ENCODE measurements at regions not wholly inside any gene's neighbourhood (a gene's known extent, or its start where the extent isn't known, plus 50 kb on each side); places are given as distances from the start of the nearest gene placed in this dataset.
"Not testable (repeated sequence)": the region's sequence is repeated elsewhere in the genome, so short reads cannot be mapped to it uniquely, and the experiment has no call there.

DNA sequence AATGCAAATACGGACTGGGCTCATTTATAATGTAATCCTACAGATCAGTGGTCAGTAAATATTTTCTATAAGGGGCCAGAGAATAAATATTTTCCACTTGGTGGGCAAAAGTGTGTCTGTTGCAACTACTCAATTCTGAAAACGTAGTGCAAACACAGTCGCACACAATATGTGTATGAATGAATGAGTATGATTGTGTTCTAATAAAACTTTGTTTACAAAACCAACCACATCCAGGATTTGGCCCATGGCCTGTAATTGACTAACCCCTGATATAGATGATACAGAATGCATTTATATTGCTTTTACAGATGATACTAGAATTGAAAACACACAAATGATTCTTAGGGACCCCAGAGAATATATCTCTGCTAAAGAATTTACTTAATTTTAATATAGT, 197.6 kb downstream of the ASB9 start:
- no peak for TF ChIP-seq POLR2A (IDR thresholded peaks at IDR 0.05; ENCODE audit: low read depth, low read length)
- no peak for FAIRE-seq
- no peak for DNase-seq (ENCODE audit: insufficient read length, low spot score)

DNA sequence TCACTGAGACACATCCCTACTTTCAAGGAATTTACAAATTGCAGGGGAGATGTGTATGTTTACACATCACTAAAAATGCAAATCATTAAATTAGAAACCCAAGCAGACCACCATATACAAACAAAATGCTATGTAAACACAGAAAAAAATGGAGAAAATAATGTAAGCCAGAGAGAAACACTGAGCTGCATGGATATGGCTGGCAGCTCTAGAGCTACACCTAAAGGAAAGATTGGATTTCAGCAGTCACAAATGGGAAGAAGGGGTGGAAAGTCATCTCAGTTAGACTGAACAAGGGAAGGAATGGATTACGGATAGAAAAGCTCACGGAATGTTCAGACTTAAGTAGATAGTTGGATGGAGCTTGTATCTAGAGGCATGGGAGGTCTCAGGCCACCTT, 186.3 kb downstream of the MOSPD2 start:
- no peak for FAIRE-seq
- TF ChIP-seq POLR2A (IDR thresholded peaks at IDR 0.05; ENCODE audit: low read depth, low read length): no peak
- DNase-seq (ENCODE audit: insufficient read length, low spot score): no peak

DNA sequence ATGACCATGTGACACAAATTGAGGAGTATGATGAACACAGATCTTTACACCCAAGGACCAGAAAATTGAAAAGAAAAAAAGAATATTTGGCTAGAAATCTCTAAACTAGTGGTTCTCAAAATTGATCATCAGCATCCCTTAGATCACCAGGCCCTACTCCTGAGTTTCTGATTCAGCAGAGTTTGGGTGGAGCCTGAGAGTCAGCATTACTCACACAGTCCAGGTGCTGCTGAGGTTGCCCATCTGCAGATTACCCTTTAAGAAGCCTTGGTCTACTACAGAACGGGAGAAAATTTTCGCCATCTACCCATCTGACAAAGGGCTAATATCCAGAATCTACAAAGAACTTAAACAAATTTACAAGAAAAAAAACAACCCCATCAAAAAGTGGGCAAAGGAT, 182.8 kb downstream of the MOSPD2 start:
- FAIRE-seq: no peak
- TF ChIP-seq POLR2A (IDR thresholded peaks at IDR 0.05; ENCODE audit: low read depth, low read length): no peak
- DNase-seq (ENCODE audit: insufficient read length, low spot score): no peak

DNA sequence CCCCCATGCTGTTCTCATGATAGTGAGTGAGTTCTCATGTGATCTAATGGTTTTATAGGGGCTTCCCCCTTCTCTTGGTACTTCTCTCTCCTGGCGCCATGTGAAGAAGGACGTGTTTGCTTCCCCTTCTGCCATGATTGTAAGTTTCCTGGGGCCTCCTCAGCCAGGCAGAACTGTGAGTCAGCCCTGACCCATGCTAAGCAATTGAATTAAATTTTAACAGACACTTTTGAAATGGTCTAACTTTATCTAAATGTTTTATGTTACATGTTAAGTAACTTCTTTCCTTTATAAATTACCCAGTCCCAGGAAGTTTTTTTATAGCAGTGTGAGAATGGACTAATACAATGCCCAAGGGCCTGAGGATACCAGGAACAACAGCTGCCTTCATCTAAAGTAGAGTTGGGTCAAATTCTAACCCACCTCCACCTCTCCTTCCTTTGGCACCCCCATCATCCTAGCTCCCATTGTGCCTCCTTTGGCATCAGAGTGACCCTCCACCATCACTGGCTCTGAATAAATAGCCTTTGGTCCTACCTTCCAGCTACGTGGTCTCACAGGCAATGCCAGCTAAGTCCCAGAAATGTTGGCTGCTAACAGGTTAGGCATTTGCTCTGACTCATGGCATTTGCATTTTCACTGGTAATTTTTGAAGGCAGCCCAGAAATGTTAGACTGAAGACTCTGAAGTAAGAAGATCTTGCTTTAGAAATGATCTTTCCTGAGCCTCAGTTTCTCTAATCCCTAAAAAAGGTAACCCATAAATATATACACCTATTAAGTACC, 182.1 kb downstream of the MOSPD2 start:
- TF ChIP-seq POLR2A (IDR thresholded peaks at IDR 0.05; ENCODE audit: low read depth, low read length): no peak
- no peak for FAIRE-seq
- DNase-seq (ENCODE audit: insufficient read length, low spot score): peak; percentile 1

DNA sequence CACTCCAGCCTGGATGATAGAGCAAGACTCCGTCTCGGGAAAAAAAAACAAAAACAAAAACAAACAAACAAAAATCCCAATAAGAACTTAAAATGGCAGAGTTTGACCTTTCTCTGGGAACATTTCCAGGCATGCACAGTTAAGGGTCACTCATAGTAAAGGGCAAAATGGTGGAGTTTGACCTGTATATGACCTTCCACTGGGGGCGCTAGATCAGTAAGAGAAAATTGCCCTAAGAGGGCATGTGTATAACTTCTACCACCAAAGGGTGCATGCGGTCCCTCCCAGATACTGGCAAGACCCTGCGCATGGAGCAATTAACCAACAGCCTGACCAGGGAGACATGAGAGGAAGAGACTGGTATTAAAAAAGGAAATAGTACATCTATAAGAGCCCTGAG, 177.2 kb downstream of the MOSPD2 start:
- FAIRE-seq (no peak), DNase-seq (ENCODE audit: insufficient read length, low spot score) (no peak)
- no peak for TF ChIP-seq POLR2A (IDR thresholded peaks at IDR 0.05; ENCODE audit: low read depth, low read length)

DNA sequence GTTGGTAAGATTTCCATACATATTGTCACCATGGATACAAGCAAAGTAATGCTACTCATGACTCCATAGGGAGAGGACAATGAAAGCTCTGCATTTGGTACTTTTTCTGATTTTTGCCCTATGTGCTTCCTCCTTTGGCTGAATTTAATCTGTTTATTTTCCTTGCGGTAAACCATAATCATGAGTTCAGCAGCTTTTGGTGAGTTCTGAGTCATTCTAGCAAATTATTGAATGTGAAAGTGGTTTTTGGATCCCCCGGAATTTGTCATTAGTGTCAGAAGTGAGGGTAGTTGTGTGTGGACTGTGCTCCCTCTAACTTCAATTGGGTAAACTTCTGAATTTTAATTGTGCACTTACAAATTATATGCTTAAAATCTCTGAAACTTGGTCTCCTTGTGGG, 170.3 kb downstream of the MOSPD2 start:
- no peak for DNase-seq (ENCODE audit: insufficient read length, low spot score)
- TF ChIP-seq POLR2A (IDR thresholded peaks at IDR 0.05; ENCODE audit: low read depth, low read length): no peak
- no peak for FAIRE-seq

DNA sequence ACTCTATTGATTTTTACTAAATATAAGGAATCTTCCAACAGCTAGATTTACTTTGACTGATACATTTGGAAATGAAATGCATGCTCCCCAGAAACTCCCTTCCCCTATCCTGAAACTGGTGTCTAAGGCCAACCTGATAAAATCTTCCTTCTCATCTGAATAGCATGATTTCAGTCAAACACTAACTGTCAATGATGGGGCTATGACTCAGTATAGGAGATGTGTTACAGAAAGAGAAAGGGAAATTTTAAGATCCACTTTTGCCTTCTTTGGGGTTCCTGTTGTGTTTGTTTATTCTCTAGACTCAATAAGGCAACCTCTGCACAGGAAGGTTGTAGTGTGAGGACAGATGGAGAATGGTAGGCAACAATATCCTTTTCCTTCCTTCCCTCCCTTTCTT, 160.7 kb downstream of the MOSPD2 start:
- DNase-seq (ENCODE audit: insufficient read length, low spot score) (no peak), FAIRE-seq (no peak)
- no peak for TF ChIP-seq POLR2A (IDR thresholded peaks at IDR 0.05; ENCODE audit: low read depth, low read length)

DNA sequence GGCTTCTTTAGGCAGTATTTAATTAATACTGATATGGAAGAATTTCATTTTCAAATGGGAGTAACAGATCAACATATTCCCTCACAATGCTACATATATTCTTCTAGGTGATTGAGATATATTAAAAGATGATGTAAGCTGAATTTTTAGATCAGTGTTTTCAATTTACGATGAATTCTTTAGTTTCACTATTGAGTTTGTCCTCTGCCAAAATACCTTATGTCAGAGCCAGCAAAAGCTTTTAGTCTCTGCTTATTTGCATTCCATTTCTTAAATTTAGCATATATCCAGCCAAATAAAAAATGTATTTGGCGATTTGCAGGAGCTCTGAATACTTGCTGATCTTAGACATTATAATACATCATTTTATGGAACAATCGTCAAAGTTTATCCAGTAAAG, 144.3 kb downstream of the MOSPD2 start:
- TF ChIP-seq POLR2A (IDR thresholded peaks at IDR 0.05; ENCODE audit: low read depth, low read length): no peak

DNA sequence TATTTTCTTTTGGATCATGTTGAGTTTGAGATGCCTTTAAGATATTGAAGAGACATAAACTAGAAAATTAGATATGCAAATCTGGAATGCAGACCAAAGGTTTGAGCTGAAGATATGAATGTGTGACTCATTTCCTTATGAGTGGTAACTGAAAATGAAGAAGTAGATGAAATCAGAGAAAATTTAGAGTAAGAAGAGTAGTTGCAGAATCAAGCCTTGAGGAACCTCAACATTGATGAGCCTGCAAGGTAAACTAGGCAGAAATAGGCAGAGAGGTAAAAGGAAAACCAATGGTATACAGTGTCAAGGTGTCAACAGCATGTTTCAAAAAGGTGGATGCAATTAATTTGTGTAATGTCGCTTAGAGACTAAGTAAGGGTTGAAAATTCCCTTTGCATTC, 142.8 kb downstream of the MOSPD2 start:
- no peak for DNase-seq (ENCODE audit: insufficient read length, low spot score)
- FAIRE-seq: no peak

More for the DNA sequence above, 144.3 kb downstream of the MOSPD2 start:
- DNase-seq (ENCODE audit: insufficient read length, low spot score): no peak
- no peak for FAIRE-seq

DNA sequence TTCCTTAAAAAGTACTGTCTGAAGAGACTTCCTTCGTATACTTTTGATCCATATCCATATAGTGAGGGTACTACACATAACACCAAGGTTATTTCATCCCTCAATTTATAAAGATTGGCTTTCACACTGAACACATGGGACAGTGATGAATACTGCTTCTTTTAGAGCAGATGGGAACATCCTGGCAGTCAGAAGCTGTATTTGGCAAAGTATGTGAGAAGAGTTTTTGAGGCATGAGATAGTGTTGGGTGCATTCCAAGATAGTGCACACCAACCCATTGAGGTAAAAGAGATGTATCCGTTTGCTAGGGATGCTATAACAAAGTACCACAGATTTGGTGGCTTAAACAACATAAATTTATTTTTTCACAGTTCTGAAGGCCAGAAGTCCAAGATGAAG, 141.1 kb downstream of the MOSPD2 start:
- DNase-seq (ENCODE audit: insufficient read length, low spot score): no peak
- FAIRE-seq: no peak
- TF ChIP-seq POLR2A (IDR thresholded peaks at IDR 0.05; ENCODE audit: low read depth, low read length): no peak

More for the DNA sequence above, 142.8 kb downstream of the MOSPD2 start:
- no peak for TF ChIP-seq POLR2A (IDR thresholded peaks at IDR 0.05; ENCODE audit: low read depth, low read length)

DNA sequence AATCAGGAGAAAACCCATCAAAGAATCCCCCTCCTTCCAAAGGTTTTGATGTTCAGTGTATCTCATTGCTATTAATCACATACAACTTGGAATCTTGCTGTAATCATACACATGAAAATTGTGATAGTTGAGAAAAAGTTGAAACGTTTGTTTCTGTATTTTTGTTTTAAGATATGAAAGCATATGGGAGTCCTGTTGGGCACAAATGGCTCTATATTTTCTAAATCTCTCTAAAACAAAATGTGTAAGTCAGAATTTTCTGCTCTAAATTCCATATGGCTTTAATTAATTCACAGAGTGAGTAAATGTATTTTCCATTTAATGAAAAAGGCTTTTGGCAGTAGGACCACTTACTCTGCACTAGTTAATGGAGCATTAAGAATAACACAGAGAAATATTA, 140.2 kb downstream of the MOSPD2 start:
- TF ChIP-seq POLR2A (IDR thresholded peaks at IDR 0.05; ENCODE audit: low read depth, low read length): no peak
- DNase-seq (ENCODE audit: insufficient read length, low spot score) (no peak), FAIRE-seq (no peak)

DNA sequence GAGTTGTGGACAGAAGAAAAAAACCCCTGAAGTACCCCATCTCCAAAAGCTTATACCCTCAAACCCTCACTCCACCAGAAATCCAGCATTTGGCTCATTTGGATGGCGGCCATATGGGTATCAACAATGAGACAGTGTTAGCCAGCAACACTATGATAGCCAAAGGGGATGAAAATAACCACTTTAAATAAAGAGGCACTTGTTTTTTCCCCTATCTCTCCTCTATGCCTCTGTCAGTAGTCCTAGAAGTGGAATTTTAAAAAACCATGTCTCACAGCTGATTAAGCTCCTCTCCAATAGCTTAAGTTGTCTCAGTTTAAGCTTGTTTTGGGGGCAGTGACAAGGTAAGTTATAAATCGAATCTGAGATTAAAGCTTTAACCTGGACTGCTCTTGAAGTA, 124.0 kb downstream of the MOSPD2 start:
- DNase-seq (ENCODE audit: insufficient read length, low spot score): no peak
- TF ChIP-seq POLR2A (IDR thresholded peaks at IDR 0.05; ENCODE audit: low read depth, low read length): no peak
- no peak for FAIRE-seq

DNA sequence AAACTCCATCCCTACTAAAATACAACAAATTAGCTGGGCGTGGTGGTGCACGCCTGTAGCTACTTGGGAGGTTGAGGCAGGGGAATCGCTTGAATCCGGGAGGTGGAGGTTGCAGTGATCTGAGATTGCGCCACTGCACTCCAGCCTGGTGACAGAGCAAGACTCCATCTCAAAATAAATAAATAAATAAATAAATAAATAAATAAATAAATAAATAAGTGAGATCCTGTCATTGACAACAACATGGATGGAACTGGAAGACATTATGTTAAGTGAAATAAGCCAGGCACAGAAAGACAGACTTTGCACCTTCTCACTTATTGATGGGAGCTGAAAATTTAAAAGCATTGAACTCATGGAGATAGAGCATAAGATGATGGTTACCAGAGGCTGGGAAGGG, 111.2 kb downstream of the MOSPD2 start:
- FAIRE-seq: not testable (repeated sequence)

More for the DNA sequence above, 111.2 kb downstream of the MOSPD2 start:
- DNase-seq (ENCODE audit: insufficient read length, low spot score): not testable (repeated sequence)

Measured in H54 (cell line).